ENCODE measurements at regions not wholly inside any gene's neighbourhood (a gene's known extent, or its start where the extent isn't known, plus 50 kb on each side); places are given as distances from the start of the nearest gene placed in this dataset.

DNA sequence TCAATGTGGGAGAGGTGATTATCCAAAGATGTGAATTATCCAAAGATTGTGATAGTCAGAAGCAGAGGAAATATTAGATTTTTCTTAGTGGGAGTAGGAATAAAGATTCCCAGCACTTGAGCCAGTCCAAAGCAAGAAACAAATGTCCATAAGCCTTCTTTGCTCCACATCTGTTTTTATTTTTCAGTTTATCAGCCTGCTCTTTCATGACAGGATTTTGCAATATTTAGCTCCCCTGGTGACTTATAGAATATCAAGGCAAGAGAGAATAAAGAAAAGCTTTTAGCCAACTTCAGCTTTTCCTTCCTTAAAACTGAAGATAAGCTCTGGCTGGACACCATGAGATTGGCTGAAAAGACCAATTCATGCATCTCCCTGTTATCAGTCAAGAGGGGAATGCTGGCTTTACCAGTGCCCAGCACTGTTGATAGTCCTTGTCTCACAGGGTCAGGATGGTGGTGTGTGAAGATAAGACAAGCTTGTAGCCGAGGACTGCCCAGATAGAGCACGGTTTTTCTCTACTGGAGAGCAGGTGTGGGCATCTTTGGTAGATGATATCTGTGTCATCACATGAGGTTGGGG lies 706.5 kb downstream of the KCNJ2 start:
- no peaks in the 10 kb centered on the region for H3K27me3 Mint-ChIP-seq
- no peak for DNase-seq
- no peak overlapping the region for H3K4me3 Mint-ChIP-seq
- H3K27me3 ChIP-seq (replicated peaks in 1 of 4; ENCODE audit: control extremely low read depth in 1 of 4, control insufficient read depth in 3 of 4, insufficient read depth in 4 of 4, low read length in 3 of 4): no peaks in the 10 kb centered on the region
- no peaks in the 10 kb centered on the region for H3K79me2 ChIP-seq (ENCODE audit: control insufficient read depth, insufficient read depth, low read length)
- H3K27ac ChIP-seq (ENCODE audit: low read length in 2 of 2): no peak overlapping the region
- TF ChIP-seq EZH2 (IDR thresholded peaks at IDR 0.05; ENCODE audit: borderline replicate concordance, insufficient read depth, low read depth, low read length, poor library complexity, severe bottlenecking): no peak
- TF ChIP-seq, protein P1, sequence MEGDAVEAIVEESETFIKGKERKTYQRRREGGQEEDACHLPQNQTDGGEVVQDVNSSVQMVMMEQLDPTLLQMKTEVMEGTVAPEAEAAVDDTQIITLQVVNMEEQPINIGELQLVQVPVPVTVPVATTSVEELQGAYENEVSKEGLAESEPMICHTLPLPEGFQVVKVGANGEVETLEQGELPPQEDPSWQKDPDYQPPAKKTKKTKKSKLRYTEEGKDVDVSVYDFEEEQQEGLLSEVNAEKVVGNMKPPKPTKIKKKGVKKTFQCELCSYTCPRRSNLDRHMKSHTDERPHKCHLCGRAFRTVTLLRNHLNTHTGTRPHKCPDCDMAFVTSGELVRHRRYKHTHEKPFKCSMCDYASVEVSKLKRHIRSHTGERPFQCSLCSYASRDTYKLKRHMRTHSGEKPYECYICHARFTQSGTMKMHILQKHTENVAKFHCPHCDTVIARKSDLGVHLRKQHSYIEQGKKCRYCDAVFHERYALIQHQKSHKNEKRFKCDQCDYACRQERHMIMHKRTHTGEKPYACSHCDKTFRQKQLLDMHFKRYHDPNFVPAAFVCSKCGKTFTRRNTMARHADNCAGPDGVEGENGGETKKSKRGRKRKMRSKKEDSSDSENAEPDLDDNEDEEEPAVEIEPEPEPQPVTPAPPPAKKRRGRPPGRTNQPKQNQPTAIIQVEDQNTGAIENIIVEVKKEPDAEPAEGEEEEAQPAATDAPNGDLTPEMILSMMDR (IDR thresholded peaks at IDR 0.05): no peak
- CTCF ChIA-PET: interaction anchor here (0.5 kb wide), 1 partner anchor 1783 kb away, joined by 4 read pairs; no protein-coding TSS in a partner anchor
- H4K20me1 ChIP-seq (ENCODE audit: control insufficient read depth, insufficient read depth, low read length, poor library complexity, severe bottlenecking): no peaks in the 10 kb centered on the region
- WGBS (ENCODE audit: insufficient coverage): 71% methylated on average over 2 of the region's 2 CpGs
- no peaks in the 10 kb centered on the region for H3K9me3 Mint-ChIP-seq (ENCODE audit: insufficient read depth)
- POLR2A ChIA-PET: no interaction called here
- no peaks in the 10 kb centered on the region for H3K36me3 ChIP-seq (replicated peaks in 1 of 2; ENCODE audit: control extremely low read depth in 1 of 2, control insufficient read depth in 1 of 2, extremely low read depth in 1 of 2, insufficient read depth in 2 of 2, low read length in 1 of 2)
- no peak overlapping the region for H3K9ac ChIP-seq (ENCODE audit: low read length)
- H3K4me2 ChIP-seq (replicated peaks; ENCODE audit: low read depth, low read length, poor library complexity, severe bottlenecking): no peak overlapping the region
- no peaks in the 10 kb centered on the region for H3K4me1 Mint-ChIP-seq
- no peak overlapping the region for H2AFZ ChIP-seq (ENCODE audit: insufficient read depth, low read depth, low read length, poor library complexity, severe bottlenecking)
- H3K27ac Mint-ChIP-seq: no peak overlapping the region
- no peaks in the 10 kb centered on the region for H3K9me3 ChIP-seq (ENCODE audit: control extremely low read depth in 1 of 3, control insufficient read depth in 2 of 3, insufficient read depth in 1 of 3, low read length in 2 of 3)
- intact Hi-C loops (cut with micrococcal nuclease): no loop called here
- H3K4me1 ChIP-seq (ENCODE audit: control insufficient read depth in 2 of 2, insufficient read depth in 2 of 2, low read length in 2 of 2): no peaks in the 10 kb centered on the region
- no peak for ATAC-seq (ENCODE audit: low read depth)
- no peak overlapping the region for H3K4me3 ChIP-seq (ENCODE audit: control extremely low read depth in 1 of 5, extremely low read depth in 1 of 5, insufficient read depth in 1 of 5, low read depth in 2 of 5, low read length in 4 of 5)

DNA sequence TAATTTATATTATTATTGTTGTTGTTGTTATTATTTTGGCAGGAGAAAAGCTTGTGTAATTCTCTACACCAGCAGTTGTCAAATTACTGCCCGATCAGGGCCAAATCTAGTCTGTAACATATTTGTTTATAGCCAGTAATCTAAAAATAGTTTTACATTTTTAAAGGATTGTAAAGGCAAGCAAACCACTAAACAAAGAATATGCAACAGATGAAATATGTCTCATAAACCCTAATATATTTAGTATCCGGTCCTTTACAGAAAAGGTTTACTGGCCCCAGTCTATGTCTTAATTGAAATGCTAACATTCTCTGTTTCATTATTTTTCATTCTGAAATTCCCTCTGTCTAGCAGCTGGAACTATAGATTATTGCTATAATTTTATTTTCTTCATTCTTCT lies 709.5 kb downstream of the KCNJ2 start:
- DNase-seq: no peak
- intact Hi-C loops (cut with micrococcal nuclease): no loop called here
- Mint-ChIP-seq H3K4me1 (no peaks in the 10 kb centered on the region), H3K4me3 (no peak overlapping the region), H3K27me3 (no peaks in the 10 kb centered on the region), H3K27ac (no peak overlapping the region), H3K9me3 (ENCODE audit: insufficient read depth) (no peaks in the 10 kb centered on the region)
- ChIA-PET POLR2A (no interaction called here), CTCF (no interaction called here)
- H3K9me3 ChIP-seq (ENCODE audit: control extremely low read depth in 1 of 3, control insufficient read depth in 2 of 3, insufficient read depth in 1 of 3, low read length in 2 of 3): no peaks in the 10 kb centered on the region
- ATAC-seq (ENCODE audit: low read depth): no peak
- no peak overlapping the region for H3K27ac ChIP-seq (ENCODE audit: low read length in 2 of 2)
- TF ChIP-seq, protein P1 (IDR thresholded peaks at IDR 0.05): no peak
- no peak for TF ChIP-seq EZH2 (IDR thresholded peaks at IDR 0.05; ENCODE audit: borderline replicate concordance, insufficient read depth, low read depth, low read length, poor library complexity, severe bottlenecking)
- no peaks in the 10 kb centered on the region for H4K20me1 ChIP-seq (ENCODE audit: control insufficient read depth, insufficient read depth, low read length, poor library complexity, severe bottlenecking)
- H3K36me3 ChIP-seq (replicated peaks in 1 of 2; ENCODE audit: control extremely low read depth in 1 of 2, control insufficient read depth in 1 of 2, extremely low read depth in 1 of 2, insufficient read depth in 2 of 2, low read length in 1 of 2): no peaks in the 10 kb centered on the region
- WGBS (ENCODE audit: insufficient coverage): no CpG with 5 or more reads among the region's 2 CpGs
- no peaks in the 10 kb centered on the region for H3K27me3 ChIP-seq (replicated peaks in 1 of 4; ENCODE audit: control extremely low read depth in 1 of 4, control insufficient read depth in 3 of 4, insufficient read depth in 4 of 4, low read length in 3 of 4)
- no peak overlapping the region for H3K9ac ChIP-seq (ENCODE audit: low read length)
- no peak overlapping the region for H3K4me2 ChIP-seq (replicated peaks; ENCODE audit: low read depth, low read length, poor library complexity, severe bottlenecking)
- H3K4me3 ChIP-seq (ENCODE audit: control extremely low read depth in 1 of 5, extremely low read depth in 1 of 5, insufficient read depth in 1 of 5, low read depth in 2 of 5, low read length in 4 of 5): no peak overlapping the region
- H3K4me1 ChIP-seq (ENCODE audit: control insufficient read depth in 2 of 2, insufficient read depth in 2 of 2, low read length in 2 of 2): no peaks in the 10 kb centered on the region
- no peaks in the 10 kb centered on the region for H3K79me2 ChIP-seq (ENCODE audit: control insufficient read depth, insufficient read depth, low read length)
- H2AFZ ChIP-seq (ENCODE audit: insufficient read depth, low read depth, low read length, poor library complexity, severe bottlenecking): no peak overlapping the region

Data from B cell (primary cell).